ENCODE measurements at regions not wholly inside any gene's neighbourhood (a gene's known extent, or its start where the extent isn't known, plus 50 kb on each side); places are given as distances from the start of the nearest gene placed in this dataset.

DNA sequence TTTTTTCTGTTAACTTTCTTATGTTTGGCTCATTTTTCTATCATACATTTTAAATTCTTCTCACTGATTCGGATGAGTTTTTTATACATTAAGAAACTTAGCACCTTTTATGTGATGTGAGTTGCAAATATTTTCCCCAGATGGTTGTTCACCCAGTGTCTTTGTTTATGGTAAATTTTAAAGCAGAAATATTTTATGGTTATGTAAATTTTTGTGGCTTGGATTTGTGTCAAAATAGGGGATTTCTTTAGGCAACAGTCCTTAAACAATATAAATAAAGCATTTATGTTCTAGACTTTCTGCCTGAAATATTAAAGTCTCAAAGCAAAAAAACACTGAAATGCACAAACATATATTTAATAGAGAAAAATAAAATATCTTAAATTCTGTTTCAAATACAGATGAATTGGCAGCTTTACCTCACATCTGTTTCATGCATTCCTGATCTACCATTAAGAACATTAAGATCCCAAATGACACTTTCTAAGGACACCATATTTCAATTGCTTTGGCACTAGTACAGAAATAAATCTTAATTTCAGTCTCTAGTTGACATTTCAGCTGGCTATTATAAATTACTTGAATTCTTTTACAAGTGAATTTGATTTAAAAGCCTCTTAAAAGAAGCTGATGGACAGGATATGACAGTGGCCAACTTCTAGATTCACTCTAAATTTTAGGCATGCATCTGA, 646.6 kb downstream of the HACE1 start:
- WGBS: 73% methylated on average over 1 of the region's 1 CpG
- H3K27me3 ChIP-seq: no peaks in the 10 kb centered on the region
- no peaks in the 10 kb centered on the region for H3K4me1 ChIP-seq
- DNase-seq (ENCODE audit: extremely low spot score): no peak
- no peaks in the 10 kb centered on the region for H3K36me3 ChIP-seq
- TF ChIP-seq EP300 (IDR thresholded peaks at IDR 0.05) (no peak), POLR2AphosphoS5 (IDR thresholded peaks at IDR 0.05) (no peak), POLR2A (IDR thresholded peaks at IDR 0.05; ENCODE audit: low read depth) (no peak), CTCF (IDR thresholded peaks at IDR 0.05) (no peak)
- H3K27ac ChIP-seq (replicated peaks in 1 of 4): no peak overlapping the region
- intact Hi-C loops (cut with DNase I): no loop called here
- H3K9me3 ChIP-seq: no peaks in the 10 kb centered on the region
- no peak overlapping the region for H3K4me3 ChIP-seq

- TF ChIP-seq EP300 (IDR thresholded peaks at IDR 0.05): no peak
- no peak for TF ChIP-seq CTCF (IDR thresholded peaks at IDR 0.05)
- no peak for TF ChIP-seq POLR2A (IDR thresholded peaks at IDR 0.05; ENCODE audit: low read depth)
- TF ChIP-seq POLR2AphosphoS5 (IDR thresholded peaks at IDR 0.05): no peak
- no peaks in the 10 kb centered on the region for H3K4me1 ChIP-seq
- DNase-seq (ENCODE audit: extremely low spot score): no peak
- H3K9me3 ChIP-seq: peaks cover 0 to 6% (median 0%) of the 10 kb centered on the region in 4 donors
- H3K36me3 ChIP-seq: no peaks in the 10 kb centered on the region
- H3K27ac ChIP-seq (replicated peaks in 1 of 4): no peak overlapping the region
- H3K27me3 ChIP-seq: no peaks in the 10 kb centered on the region
- intact Hi-C loops (cut with DNase I): no loop called here
- H3K4me3 ChIP-seq: no peak overlapping the region
Measured at GRCh38 chr6:104207635-104208034, 652.1 kb downstream of the HACE1 start.

DNA sequence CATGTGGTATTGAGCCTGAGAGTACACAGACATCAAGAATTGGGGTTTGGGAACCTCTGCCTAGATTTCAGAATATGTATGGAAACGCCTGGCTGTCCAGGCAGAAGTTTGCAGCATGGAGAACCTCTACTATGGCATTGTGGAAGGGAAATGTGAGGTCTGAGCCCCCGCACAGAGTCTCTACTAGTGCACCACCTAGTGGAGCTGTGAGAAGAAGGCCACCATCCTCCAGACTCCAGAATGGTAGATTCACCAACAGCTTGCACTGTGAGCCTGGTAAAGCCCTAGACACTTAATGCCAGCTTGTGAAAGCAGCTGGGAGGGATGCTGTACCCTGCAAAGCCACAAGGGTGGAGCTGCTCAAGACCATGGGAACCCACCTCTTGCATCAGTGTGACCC, 658.2 kb downstream of the HACE1 start:
- intact Hi-C loops (cut with DNase I): no loop called here
- H3K9me3 ChIP-seq: peaks cover 0 to 10% (median 5%) of the 10 kb centered on the region in 4 donors
- no peak overlapping the region for H3K4me3 ChIP-seq
- H3K4me1 ChIP-seq: no peaks in the 10 kb centered on the region
- H3K27ac ChIP-seq (replicated peaks in 1 of 4): no peak overlapping the region
- no peaks in the 10 kb centered on the region for H3K36me3 ChIP-seq
- no peak for DNase-seq (ENCODE audit: extremely low spot score)
- H3K27me3 ChIP-seq: no peaks in the 10 kb centered on the region
- no CpG with 5 or more reads among the region's 2 CpGs for WGBS
- TF ChIP-seq POLR2AphosphoS5 (IDR thresholded peaks at IDR 0.05): no peak
- TF ChIP-seq EP300 (IDR thresholded peaks at IDR 0.05): no peak
- no peak for TF ChIP-seq CTCF (IDR thresholded peaks at IDR 0.05)
- TF ChIP-seq POLR2A (IDR thresholded peaks at IDR 0.05; ENCODE audit: low read depth): no peak

DNA sequence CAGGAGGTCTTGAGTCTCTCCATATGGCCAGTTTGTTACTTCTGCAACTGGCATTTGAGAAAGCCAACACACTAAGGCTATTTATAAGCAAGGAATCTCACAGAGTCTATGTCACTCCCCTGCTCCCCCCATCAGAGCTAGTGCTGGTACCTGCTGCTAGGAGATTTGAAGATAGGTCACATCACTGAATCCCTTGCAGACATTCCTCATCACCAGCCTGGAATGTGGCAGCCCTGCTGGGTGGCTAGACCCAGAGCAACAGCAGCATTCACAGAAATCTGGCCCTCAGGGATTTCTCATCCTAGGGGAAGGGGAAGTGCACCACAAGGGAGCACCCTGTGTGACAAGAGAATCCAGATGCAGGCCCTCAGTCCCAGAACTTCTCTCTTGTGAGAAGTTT, 672.1 kb downstream of the HACE1 start:
- TF ChIP-seq CTCF (IDR thresholded peaks at IDR 0.05): no peak
- no peak for TF ChIP-seq POLR2AphosphoS5 (IDR thresholded peaks at IDR 0.05)
- TF ChIP-seq EP300 (IDR thresholded peaks at IDR 0.05): no peak
- no peak for TF ChIP-seq POLR2A (IDR thresholded peaks at IDR 0.05; ENCODE audit: low read depth)
- intact Hi-C loops (cut with DNase I): no loop called here

GRCh38 chr6:104186831-104187230, 672.9 kb downstream of the HACE1 start:
- intact Hi-C loops (cut with DNase I): no loop called here
- WGBS: no CpG with 5 or more reads among the region's 3 CpGs
- DNase-seq (ENCODE audit: extremely low spot score): no peak
- TF ChIP-seq POLR2AphosphoS5 (IDR thresholded peaks at IDR 0.05) (no peak), POLR2A (IDR thresholded peaks at IDR 0.05; ENCODE audit: low read depth) (no peak), CTCF (IDR thresholded peaks at IDR 0.05) (no peak), EP300 (IDR thresholded peaks at IDR 0.05) (no peak)
- Histone ChIP-seq H3K9me3 (peaks cover 0 to 15% (median 11%) of the 10 kb centered on the region in 4 donors), H3K27ac (replicated peaks in 1 of 4) (no peak overlapping the region), H3K36me3 (no peaks in the 10 kb centered on the region), H3K4me3 (no peak overlapping the region), H3K27me3 (no peaks in the 10 kb centered on the region), H3K4me1 (no peaks in the 10 kb centered on the region)

More for the DNA sequence above, 672.1 kb downstream of the HACE1 start:
- DNase-seq (ENCODE audit: extremely low spot score): no peak
- Histone ChIP-seq H3K27ac (replicated peaks in 1 of 4) (no peak overlapping the region), H3K4me3 (no peak overlapping the region), H3K9me3 (peaks cover 0 to 15% (median 14%) of the 10 kb centered on the region in 4 donors), H3K27me3 (no peaks in the 10 kb centered on the region), H3K4me1 (no peaks in the 10 kb centered on the region), H3K36me3 (no peaks in the 10 kb centered on the region)

All from esophagus muscularis mucosa (tissue), 4 donors.